HCT116 (cell line): ENCODE measurements at regions not wholly inside any gene's neighbourhood (a gene's known extent, or its start where the extent isn't known, plus 50 kb on each side); places are given as distances from the start of the nearest gene placed in this dataset.

Experiments
- ATAC-seq: fragments of 200-7000 bp; cut with Tn5 transposase; 2 replicates; pipeline ENCODE4 v1.9.1; 2020; ENCODE audit warnings: mild to moderate bottlenecking, moderate library complexity
- BruUV-seq: library from RNA; stranded (reverse); fragments of 400-500 nt; replicated peaks from 2 replicates; lab custom pipeline; 2021; lab: Mats Ljungman, UMichigan
- CTCF ChIA-PET: fragments of 300-600 bp; sonication (Branson Sonifier 250); formaldehyde crosslinking; loops from one replicate; lab custom pipeline; 2021; ENCODE audit warnings: antibody characterized with exemption; lab: Charles Lee
- POLR2A ChIA-PET: fragments of 300-600, 350-600 bp; sonication (Branson Sonifier 250); formaldehyde crosslinking; loops from one replicate; lab custom pipeline; 2021; ENCODE audit warnings: antibody characterized with exemption; lab: Charles Lee
- RAD21 ChIA-PET, 2 experiments: fragments of 300-600 bp; sonication (Branson Sonifier 250); formaldehyde crosslinking; loops; one replicate each; lab custom pipeline; 2023; ENCODE audit warnings: low total read pairs in 2 of 2; ENCODE audit not compliant: uncharacterized antibody in 2 of 2, unreplicated experiment in 2 of 2, low non-redundant PET in 1 of 2; lab: Charles Lee
- DNase-seq: peaks from one replicate; pipeline ENCODE4 v3.0.0-alpha.2; 2010; ENCODE audit warnings: low read depth, low spot score
- H2AFZ ChIP-seq: fragments of 200-600 bp; shearing (Covaris generic), sonication (generic); 2 replicates; pipeline ENCODE4 v1.6.1; 2017; ENCODE audit warnings: low read depth, mixed run types, mixed read lengths, antibody characterized with exemption, low read length; ENCODE audit not compliant: poor library complexity, severe bottlenecking
- H3K27ac ChIP-seq: 2 replicates; pipeline ENCODE4 v1.5.1; 2012; ENCODE audit warnings: low read depth, low read length
- H3K27me3 ChIP-seq: fragments of 200-600 bp; sonication (generic); 2 replicates; pipeline ENCODE4 v1.6.1; 2016; ENCODE audit warnings: mixed run types, low read length, mixed read lengths; ENCODE audit not compliant: insufficient read depth
- H3K36me3 ChIP-seq, 2 experiments: fragments of 200-500 bp in 1 of 2; fragments of 200-600 bp in 1 of 2; sonication (Bioruptor generic) in 1 of 2; sonication (generic) in 1 of 2; 2 replicates each; pipeline versions ENCODE4 v1.5.1 to v1.6.1; 2014 to 2016; ENCODE audit warnings: low read length in 2 of 2, inconsistent platforms in 1 of 2, mixed read lengths in 1 of 2, mixed run types in 1 of 2; ENCODE audit not compliant: insufficient read depth in 2 of 2, control insufficient read depth in 1 of 2
- H3K4me1 ChIP-seq, 2 experiments: fragments of 200-600 bp in 1 of 2; sonication (generic) in 1 of 2; 2 replicates each; pipeline versions ENCODE4 v1.5.1 to v1.6.1; 2012 to 2017; ENCODE audit warnings: low read length in 2 of 2, inconsistent platforms in 1 of 2, mild to moderate bottlenecking in 1 of 2, mixed read lengths in 1 of 2, mixed run types in 1 of 2, moderate library complexity in 1 of 2; ENCODE audit not compliant: insufficient read depth in 2 of 2, control insufficient read depth in 1 of 2
- H3K4me2 ChIP-seq: fragments of 200-600 bp; sonication (generic); 2 replicates; pipeline ENCODE4 v1.6.1; 2017; ENCODE audit warnings: mixed run types, low read length, mixed read lengths
- H3K4me3 ChIP-seq, 2 experiments: fragments of 200-600 bp in 1 of 2; sonication (generic) in 1 of 2; replicated peaks in 1 of 2; 2 replicates each; pipeline ENCODE4 v1.5.1; 2011 to 2016; ENCODE audit warnings: low read length in 2 of 2, control low read depth in 1 of 2, low read depth in 1 of 2, mild to moderate bottlenecking in 1 of 2, mixed read lengths in 1 of 2, mixed run types in 1 of 2
- H3K79me2 ChIP-seq: fragments of 200-600 bp; sonication (generic); 2 replicates; pipeline ENCODE4 v1.6.1; 2017; ENCODE audit warnings: mild to moderate bottlenecking, mixed run types, low read length, moderate library complexity, mixed read lengths; ENCODE audit not compliant: insufficient read depth
- H3K9ac ChIP-seq: fragments of 200-600 bp; sonication (generic); 2 replicates; pipeline ENCODE4 v1.6.1; 2016; ENCODE audit warnings: low read length, mixed read lengths
- H3K9me2 ChIP-seq: fragments of 200-600 bp; sonication (generic), shearing (Covaris generic); 2 replicates; pipeline ENCODE4 v1.6.1; 2017; ENCODE audit warnings: mixed run types, mild to moderate bottlenecking, moderate library complexity; ENCODE audit not compliant: insufficient read depth
- H3K9me3 ChIP-seq, 2 experiments: fragments of 200-500 bp in 1 of 2; fragments of 200-600 bp in 1 of 2; sonication (Bioruptor generic) in 1 of 2; sonication (generic) in 1 of 2; 2 replicates each; pipeline ENCODE4 v1.6.1; 2014 to 2017; ENCODE audit warnings: low read length in 2 of 2, mixed read lengths in 2 of 2, inconsistent platforms in 1 of 2, low read depth in 1 of 2, mild to moderate bottlenecking in 1 of 2, mixed run types in 1 of 2, moderate library complexity in 1 of 2; ENCODE audit not compliant: control insufficient read depth in 1 of 2, insufficient read depth in 1 of 2
- H4K20me1 ChIP-seq: fragments of 200-600 bp; sonication (generic), shearing (Covaris generic); 2 replicates; pipeline ENCODE4 v1.6.1; 2017; ENCODE audit warnings: mixed run types, mild to moderate bottlenecking, moderate library complexity; ENCODE audit not compliant: insufficient read depth
- CBX3 ChIP-seq: IDR thresholded peaks from 2 replicates; pipeline ENCODE4 v1.6.1; 2012; ENCODE audit warnings: low read depth
- CEBPB ChIP-seq: IDR thresholded peaks from 2 replicates; pipeline ENCODE4 v1.6.1; 2012; ENCODE audit warnings: low read depth
- EGR1 ChIP-seq: IDR thresholded peaks from 2 replicates; pipeline ENCODE4 v1.6.1; 2012; ENCODE audit warnings: low read depth
- ELF1 ChIP-seq: IDR thresholded peaks from 2 replicates; pipeline ENCODE4 v1.6.1; 2012; ENCODE audit warnings: low read depth, borderline replicate concordance
- EZH2phosphoT487 ChIP-seq: fragments of 200-600 bp; IDR thresholded peaks from 2 replicates; pipeline ENCODE4 v1.6.1; 2018; ENCODE audit warnings: antibody characterized with exemption, borderline replicate concordance
- FOSL1 ChIP-seq: IDR thresholded peaks from 2 replicates; pipeline ENCODE4 v1.6.1; 2012; ENCODE audit warnings: low read depth
- JUND ChIP-seq: IDR thresholded peaks from 2 replicates; pipeline ENCODE4 v1.6.1; 2012
- POLR2A ChIP-seq: IDR thresholded peaks from 2 replicates; pipeline ENCODE4 v1.7.0; 2011; ENCODE audit warnings: borderline replicate concordance; ENCODE audit not compliant: insufficient read depth, insufficient read length; ENCODE audit errors: extremely low read depth
- POLR2AphosphoS5 ChIP-seq: IDR thresholded peaks from 2 replicates; pipeline ENCODE4 v1.6.1; 2011; ENCODE audit warnings: mild to moderate bottlenecking, low read depth, low read length, moderate library complexity
- RAD21 ChIP-seq: IDR thresholded peaks from 2 replicates; pipeline ENCODE4 v1.6.1; 2012; ENCODE audit warnings: low read depth, mild to moderate bottlenecking
- SIN3A ChIP-seq: IDR thresholded peaks from 2 replicates; pipeline ENCODE4 v1.6.1; 2012; ENCODE audit warnings: low read depth
- TCF7L2 ChIP-seq: IDR thresholded peaks from 2 replicates; pipeline ENCODE4 v1.7.0; 2011; ENCODE audit warnings: borderline replicate concordance, inconsistent platforms; ENCODE audit not compliant: insufficient read depth, insufficient read length; ENCODE audit errors: extremely low read depth
- YY1 ChIP-seq: IDR thresholded peaks from 2 replicates; pipeline ENCODE4 v1.6.1; 2011; ENCODE audit warnings: low read length, low read depth, moderate library complexity, mild to moderate bottlenecking; ENCODE audit not compliant: insufficient replicate concordance; ENCODE audit errors: extremely low read depth
- ZFX ChIP-seq: fragments of 450-650 bp; IDR thresholded peaks from 2 replicates; pipeline ENCODE4 v1.6.1; 2017
- intact Hi-C: fragments of 100-400 bp; cut with micrococcal nuclease; formaldehyde crosslinking; loops from 2 replicates; pipeline ENCODE4 v1.10.0; 2022
- TF ChIP-seq, protein P1 (sequence below), 3 experiments: fragments of 200-600 bp in 1 of 3; sonication (generic) in 1 of 3; IDR thresholded peaks in 2 of 3; conservative IDR thresholded peaks in 1 of 3; 2 replicates each; pipeline ENCODE4 v1.5.1; 2012 to 2017; ENCODE audit warnings: low read depth in 2 of 3, low read length in 2 of 3, antibody characterized with exemption in 1 of 3, borderline replicate concordance in 1 of 3, control low read depth in 1 of 3, mild to moderate bottlenecking in 1 of 3, mixed read lengths in 1 of 3, mixed run types in 1 of 3, moderate library complexity in 1 of 3; ENCODE audit not compliant: insufficient read depth in 1 of 3
- TF ChIP-seq, protein P2 (sequence below): IDR thresholded peaks from 2 replicates; pipeline ENCODE4 v1.6.1; 2011; ENCODE audit warnings: mild to moderate bottlenecking, low read length, moderate library complexity; ENCODE audit not compliant: insufficient replicate concordance; ENCODE audit errors: extremely low read depth
- TF ChIP-seq, protein P3 (sequence below): IDR thresholded peaks from 2 replicates; pipeline ENCODE4 v1.6.1; 2012

DNA sequence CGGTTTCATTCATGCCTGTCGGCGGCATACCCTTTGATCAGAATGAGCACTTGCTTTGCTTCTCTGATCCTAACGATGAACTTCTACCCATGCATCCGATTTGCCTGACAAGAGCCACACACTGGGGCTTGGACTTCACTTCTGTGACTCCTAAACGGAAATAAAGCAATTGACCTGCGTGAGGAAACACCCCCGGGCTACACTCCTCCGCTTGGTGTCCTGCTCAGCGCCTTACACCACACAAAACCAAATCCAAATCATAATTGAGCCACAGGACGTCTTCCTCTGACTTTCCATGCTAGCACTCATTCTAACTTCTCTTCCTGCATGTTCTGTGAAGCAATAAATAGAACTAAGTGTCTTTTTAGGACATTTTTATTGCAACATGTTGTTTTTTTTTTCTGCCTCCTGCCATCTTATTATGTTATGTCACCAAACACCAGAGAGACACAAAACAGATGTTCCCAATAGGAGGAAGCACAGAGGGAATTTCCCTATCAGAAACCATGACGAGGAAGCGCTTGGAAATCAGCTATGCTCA lies 110.8 kb upstream of the FAM9B start:
- no peaks in the 10 kb centered on the region for H3K4me1 ChIP-seq
- no peaks in the 10 kb centered on the region for H3K79me2 ChIP-seq
- TF ChIP-seq POLR2AphosphoS5 (no peak), CEBPB (no peak), EGR1 (no peak), FOSL1 (no peak), TCF7L2 (no peak), CBX3 (no peak), SIN3A (no peak), EZH2phosphoT487 (no peak), JUND (no peak), YY1 (no peak), ZFX (no peak), ELF1 (no peak), POLR2A (no peak), RAD21 (no peak)
- TF ChIP-seq, protein P1, sequence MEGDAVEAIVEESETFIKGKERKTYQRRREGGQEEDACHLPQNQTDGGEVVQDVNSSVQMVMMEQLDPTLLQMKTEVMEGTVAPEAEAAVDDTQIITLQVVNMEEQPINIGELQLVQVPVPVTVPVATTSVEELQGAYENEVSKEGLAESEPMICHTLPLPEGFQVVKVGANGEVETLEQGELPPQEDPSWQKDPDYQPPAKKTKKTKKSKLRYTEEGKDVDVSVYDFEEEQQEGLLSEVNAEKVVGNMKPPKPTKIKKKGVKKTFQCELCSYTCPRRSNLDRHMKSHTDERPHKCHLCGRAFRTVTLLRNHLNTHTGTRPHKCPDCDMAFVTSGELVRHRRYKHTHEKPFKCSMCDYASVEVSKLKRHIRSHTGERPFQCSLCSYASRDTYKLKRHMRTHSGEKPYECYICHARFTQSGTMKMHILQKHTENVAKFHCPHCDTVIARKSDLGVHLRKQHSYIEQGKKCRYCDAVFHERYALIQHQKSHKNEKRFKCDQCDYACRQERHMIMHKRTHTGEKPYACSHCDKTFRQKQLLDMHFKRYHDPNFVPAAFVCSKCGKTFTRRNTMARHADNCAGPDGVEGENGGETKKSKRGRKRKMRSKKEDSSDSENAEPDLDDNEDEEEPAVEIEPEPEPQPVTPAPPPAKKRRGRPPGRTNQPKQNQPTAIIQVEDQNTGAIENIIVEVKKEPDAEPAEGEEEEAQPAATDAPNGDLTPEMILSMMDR (IDR thresholded peaks at IDR 0.05 in 2 of 3, conservative IDR thresholded peaks at IDR 0.05 in 1 of 3; ENCODE audit: borderline replicate concordance in 1 of 3, insufficient read depth in 1 of 3, low read depth in 2 of 3, low read length in 2 of 3): no peak
- TF ChIP-seq, protein P2, sequence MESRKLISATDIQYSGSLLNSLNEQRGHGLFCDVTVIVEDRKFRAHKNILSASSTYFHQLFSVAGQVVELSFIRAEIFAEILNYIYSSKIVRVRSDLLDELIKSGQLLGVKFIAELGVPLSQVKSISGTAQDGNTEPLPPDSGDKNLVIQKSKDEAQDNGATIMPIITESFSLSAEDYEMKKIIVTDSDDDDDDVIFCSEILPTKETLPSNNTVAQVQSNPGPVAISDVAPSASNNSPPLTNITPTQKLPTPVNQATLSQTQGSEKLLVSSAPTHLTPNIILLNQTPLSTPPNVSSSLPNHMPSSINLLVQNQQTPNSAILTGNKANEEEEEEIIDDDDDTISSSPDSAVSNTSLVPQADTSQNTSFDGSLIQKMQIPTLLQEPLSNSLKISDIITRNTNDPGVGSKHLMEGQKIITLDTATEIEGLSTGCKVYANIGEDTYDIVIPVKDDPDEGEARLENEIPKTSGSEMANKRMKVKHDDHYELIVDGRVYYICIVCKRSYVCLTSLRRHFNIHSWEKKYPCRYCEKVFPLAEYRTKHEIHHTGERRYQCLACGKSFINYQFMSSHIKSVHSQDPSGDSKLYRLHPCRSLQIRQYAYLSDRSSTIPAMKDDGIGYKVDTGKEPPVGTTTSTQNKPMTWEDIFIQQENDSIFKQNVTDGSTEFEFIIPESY: no peak
- TF ChIP-seq, protein P3, sequence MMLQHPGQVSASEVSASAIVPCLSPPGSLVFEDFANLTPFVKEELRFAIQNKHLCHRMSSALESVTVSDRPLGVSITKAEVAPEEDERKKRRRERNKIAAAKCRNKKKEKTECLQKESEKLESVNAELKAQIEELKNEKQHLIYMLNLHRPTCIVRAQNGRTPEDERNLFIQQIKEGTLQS: no peak
- TF ChIP-seq, all 23 proteins: peak for 0
- BruUV-seq: no TSS peak
- Histone ChIP-seq H3K9me2 (no peaks in the 10 kb centered on the region), H4K20me1 (no peaks in the 10 kb centered on the region), H3K27me3 (no peaks in the 10 kb centered on the region), H3K4me3 (no peak overlapping the region), H3K36me3 (no peaks in the 10 kb centered on the region), H3K9me3 (no peaks in the 10 kb centered on the region), H2AFZ (no peak overlapping the region), H3K4me2 (no peak overlapping the region), H3K9ac (no peak overlapping the region), H3K27ac (no peak overlapping the region)
- intact Hi-C loops: no loop called here
- CTCF ChIA-PET: no interaction called here
- DNase-seq (no peak), ATAC-seq (no peak)
- POLR2A ChIA-PET: no interaction called here
- RAD21 ChIA-PET: no interaction called here
